HG02884 (cell line): ENCODE measurements at regions not wholly inside any gene's neighbourhood (a gene's known extent, or its start where the extent isn't known, plus 50 kb on each side); places are given as distances from the start of the nearest gene placed in this dataset.

Experiments
- ATAC-seq: cut with Tn5 transposase; IDR thresholded peaks from one replicate; pipeline ENCODE4 v1.9.1; 2021; ENCODE audit warnings: mild to moderate bottlenecking, moderate library complexity; ENCODE audit not compliant: unreplicated experiment

- no peak for ATAC-seq
Observed at GRCh38 chrY:7263773-7264172, 352.2 kb upstream of the AMELY start.

GRCh38 chrY:7262531-7262930, 351.0 kb upstream of the AMELY start:
- ATAC-seq: no peak

DNA sequence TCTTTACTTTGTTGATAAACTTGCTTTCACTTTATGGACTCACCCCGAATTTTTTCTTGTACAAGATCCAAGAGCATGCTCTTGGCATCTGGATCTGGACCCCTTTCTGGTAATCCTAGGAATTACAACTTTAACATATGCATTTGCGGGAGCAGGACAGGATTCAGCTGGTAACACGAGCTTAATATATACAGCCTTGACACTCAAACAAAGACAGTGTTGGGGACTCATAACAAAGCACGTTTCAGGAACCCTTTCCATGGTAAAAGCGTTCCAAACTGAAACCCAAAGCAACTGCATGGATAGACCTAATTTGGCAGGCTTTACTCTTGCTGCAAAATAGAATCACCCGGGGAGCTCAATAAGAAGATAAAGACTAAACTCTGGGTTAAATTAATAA, 349.7 kb upstream of the AMELY start:
- no peak for ATAC-seq

DNA sequence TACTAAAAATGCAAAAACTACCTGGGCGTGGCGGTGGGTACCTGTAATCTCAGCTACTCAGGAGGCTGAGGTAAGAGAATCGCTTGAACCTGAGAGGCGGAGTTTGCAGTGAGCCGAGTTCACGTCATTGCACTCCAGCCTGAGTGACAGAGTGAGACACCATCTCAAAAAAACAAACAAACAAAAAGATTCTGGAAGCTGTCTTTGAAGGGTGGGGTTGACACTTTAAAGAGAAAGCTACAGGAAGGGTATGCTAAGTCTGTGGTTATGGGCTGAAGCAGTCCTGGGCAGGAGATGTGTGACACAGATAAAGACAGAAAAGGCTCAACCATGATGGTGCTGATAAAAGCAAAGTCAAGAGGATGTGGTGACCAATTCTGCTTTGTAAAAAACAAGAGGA, 328.5 kb upstream of the AMELY start:
- ATAC-seq: no peak

- no peak for ATAC-seq
Observed at GRCh38 chrY:7211971-7212370, 300.4 kb upstream of the AMELY start.

GRCh38 chrY:7204456-7204855, 292.9 kb upstream of the AMELY start:
- ATAC-seq: no peak

GRCh38 chrY:7182591-7182990, 271.0 kb upstream of the AMELY start:
- no peak for ATAC-seq

DNA sequence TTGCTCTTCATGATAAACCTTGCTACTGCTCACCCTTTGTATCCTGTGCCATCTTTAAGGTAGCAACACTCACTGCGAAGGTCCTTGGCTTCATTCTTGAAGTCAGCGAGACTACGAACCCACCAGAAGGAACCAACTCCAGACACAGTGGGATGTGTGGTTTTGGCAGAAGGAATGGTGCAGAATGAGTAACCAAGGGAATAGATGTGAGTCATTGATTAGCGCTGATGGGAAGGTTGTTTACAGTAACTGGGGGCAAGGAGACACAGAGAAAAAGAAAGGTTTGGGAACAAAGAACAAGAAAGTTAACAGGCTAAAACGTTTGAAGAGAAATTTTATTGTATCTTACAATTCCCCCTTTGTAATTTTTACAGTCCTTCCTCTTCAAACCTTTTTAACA, 266.1 kb upstream of the AMELY start:
- no peak for ATAC-seq

DNA sequence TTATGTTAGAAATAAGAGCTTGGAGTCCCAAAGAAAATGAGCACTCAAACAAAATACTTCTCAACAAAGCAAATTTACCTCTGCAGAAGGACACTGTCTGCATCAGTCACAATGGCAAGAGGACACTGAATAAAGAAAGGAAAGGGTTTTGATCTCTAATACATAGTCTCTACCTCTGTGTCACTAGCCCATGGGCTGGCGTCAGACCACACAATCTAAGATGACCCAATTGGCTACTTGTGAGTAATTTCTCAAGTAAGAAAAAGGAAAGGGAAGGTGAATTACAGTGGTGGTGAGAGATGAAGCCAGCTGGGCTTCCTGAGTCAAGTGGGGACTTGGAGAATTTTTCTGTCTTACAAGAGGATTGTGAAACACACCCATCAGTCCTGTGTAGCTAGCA, 257.9 kb upstream of the AMELY start:
- ATAC-seq: no peak

- ATAC-seq: no peak
Observed at GRCh38 chrY:7141477-7141876, 229.9 kb upstream of the AMELY start.
